HCT116 (cell line): ENCODE measurements at regions not wholly inside any gene's neighbourhood (a gene's known extent, or its start where the extent isn't known, plus 50 kb on each side); places are given as distances from the start of the nearest gene placed in this dataset.

ENCODE experiments used
- ATAC-seq: fragments of 200-7000 bp; cut with Tn5 transposase; 2 replicates; pipeline ENCODE4 v1.9.1; 2020; ENCODE audit warnings: mild to moderate bottlenecking, moderate library complexity
- BruUV-seq: library from RNA; stranded (reverse); fragments of 400-500 nt; replicated peaks from 2 replicates; lab custom pipeline; 2021; lab: Mats Ljungman, UMichigan
- CTCF ChIA-PET: fragments of 300-600 bp; sonication (Branson Sonifier 250); formaldehyde crosslinking; loops from one replicate; lab custom pipeline; 2021; ENCODE audit warnings: antibody characterized with exemption; lab: Charles Lee
- POLR2A ChIA-PET: fragments of 300-600, 350-600 bp; sonication (Branson Sonifier 250); formaldehyde crosslinking; loops from one replicate; lab custom pipeline; 2021; ENCODE audit warnings: antibody characterized with exemption; lab: Charles Lee
- RAD21 ChIA-PET, 2 experiments: fragments of 300-600 bp; sonication (Branson Sonifier 250); formaldehyde crosslinking; loops; one replicate each; lab custom pipeline; 2023; ENCODE audit warnings: low total read pairs in 2 of 2; ENCODE audit not compliant: uncharacterized antibody in 2 of 2, unreplicated experiment in 2 of 2, low non-redundant PET in 1 of 2; lab: Charles Lee
- DNase-seq: peaks from one replicate; pipeline ENCODE4 v3.0.0-alpha.2; 2010; ENCODE audit warnings: low read depth, low spot score
- H2AFZ ChIP-seq: fragments of 200-600 bp; shearing (Covaris generic), sonication (generic); 2 replicates; pipeline ENCODE4 v1.6.1; 2017; ENCODE audit warnings: low read depth, mixed run types, mixed read lengths, antibody characterized with exemption, low read length; ENCODE audit not compliant: poor library complexity, severe bottlenecking
- H3K27ac ChIP-seq: 2 replicates; pipeline ENCODE4 v1.5.1; 2012; ENCODE audit warnings: low read depth, low read length
- H3K27me3 ChIP-seq: fragments of 200-600 bp; sonication (generic); 2 replicates; pipeline ENCODE4 v1.6.1; 2016; ENCODE audit warnings: mixed run types, low read length, mixed read lengths; ENCODE audit not compliant: insufficient read depth
- H3K36me3 ChIP-seq, 2 experiments: fragments of 200-500 bp in 1 of 2; fragments of 200-600 bp in 1 of 2; sonication (Bioruptor generic) in 1 of 2; sonication (generic) in 1 of 2; 2 replicates each; pipeline versions ENCODE4 v1.5.1 to v1.6.1; 2014 to 2016; ENCODE audit warnings: low read length in 2 of 2, inconsistent platforms in 1 of 2, mixed read lengths in 1 of 2, mixed run types in 1 of 2; ENCODE audit not compliant: insufficient read depth in 2 of 2, control insufficient read depth in 1 of 2
- H3K4me1 ChIP-seq, 2 experiments: fragments of 200-600 bp in 1 of 2; sonication (generic) in 1 of 2; 2 replicates each; pipeline versions ENCODE4 v1.5.1 to v1.6.1; 2012 to 2017; ENCODE audit warnings: low read length in 2 of 2, inconsistent platforms in 1 of 2, mild to moderate bottlenecking in 1 of 2, mixed read lengths in 1 of 2, mixed run types in 1 of 2, moderate library complexity in 1 of 2; ENCODE audit not compliant: insufficient read depth in 2 of 2, control insufficient read depth in 1 of 2
- H3K4me2 ChIP-seq: fragments of 200-600 bp; sonication (generic); 2 replicates; pipeline ENCODE4 v1.6.1; 2017; ENCODE audit warnings: mixed run types, low read length, mixed read lengths
- H3K4me3 ChIP-seq, 2 experiments: fragments of 200-600 bp in 1 of 2; sonication (generic) in 1 of 2; replicated peaks in 1 of 2; 2 replicates each; pipeline ENCODE4 v1.5.1; 2011 to 2016; ENCODE audit warnings: low read length in 2 of 2, control low read depth in 1 of 2, low read depth in 1 of 2, mild to moderate bottlenecking in 1 of 2, mixed read lengths in 1 of 2, mixed run types in 1 of 2
- H3K79me2 ChIP-seq: fragments of 200-600 bp; sonication (generic); 2 replicates; pipeline ENCODE4 v1.6.1; 2017; ENCODE audit warnings: mild to moderate bottlenecking, mixed run types, low read length, moderate library complexity, mixed read lengths; ENCODE audit not compliant: insufficient read depth
- H3K9ac ChIP-seq: fragments of 200-600 bp; sonication (generic); 2 replicates; pipeline ENCODE4 v1.6.1; 2016; ENCODE audit warnings: low read length, mixed read lengths
- H3K9me2 ChIP-seq: fragments of 200-600 bp; sonication (generic), shearing (Covaris generic); 2 replicates; pipeline ENCODE4 v1.6.1; 2017; ENCODE audit warnings: mixed run types, mild to moderate bottlenecking, moderate library complexity; ENCODE audit not compliant: insufficient read depth
- H3K9me3 ChIP-seq, 2 experiments: fragments of 200-500 bp in 1 of 2; fragments of 200-600 bp in 1 of 2; sonication (Bioruptor generic) in 1 of 2; sonication (generic) in 1 of 2; 2 replicates each; pipeline ENCODE4 v1.6.1; 2014 to 2017; ENCODE audit warnings: low read length in 2 of 2, mixed read lengths in 2 of 2, inconsistent platforms in 1 of 2, low read depth in 1 of 2, mild to moderate bottlenecking in 1 of 2, mixed run types in 1 of 2, moderate library complexity in 1 of 2; ENCODE audit not compliant: control insufficient read depth in 1 of 2, insufficient read depth in 1 of 2
- H4K20me1 ChIP-seq: fragments of 200-600 bp; sonication (generic), shearing (Covaris generic); 2 replicates; pipeline ENCODE4 v1.6.1; 2017; ENCODE audit warnings: mixed run types, mild to moderate bottlenecking, moderate library complexity; ENCODE audit not compliant: insufficient read depth
- ATF3 ChIP-seq: IDR thresholded peaks from 2 replicates; pipeline ENCODE4 v1.6.1; 2012
- CBX3 ChIP-seq: IDR thresholded peaks from 2 replicates; pipeline ENCODE4 v1.6.1; 2012; ENCODE audit warnings: low read depth
- CTCF ChIP-seq, 3 experiments: fragments of 200-600 bp in 1 of 3; sonication (generic) in 1 of 3; IDR thresholded peaks in 2 of 3; conservative IDR thresholded peaks in 1 of 3; 2 replicates each; pipeline ENCODE4 v1.5.1; 2012 to 2017; ENCODE audit warnings: low read depth in 2 of 3, low read length in 2 of 3, antibody characterized with exemption in 1 of 3, borderline replicate concordance in 1 of 3, control low read depth in 1 of 3, mild to moderate bottlenecking in 1 of 3, mixed read lengths in 1 of 3, mixed run types in 1 of 3, moderate library complexity in 1 of 3; ENCODE audit not compliant: insufficient read depth in 1 of 3
- ELF1 ChIP-seq: IDR thresholded peaks from 2 replicates; pipeline ENCODE4 v1.6.1; 2012; ENCODE audit warnings: low read depth, borderline replicate concordance
- EZH2phosphoT487 ChIP-seq: fragments of 200-600 bp; IDR thresholded peaks from 2 replicates; pipeline ENCODE4 v1.6.1; 2018; ENCODE audit warnings: antibody characterized with exemption, borderline replicate concordance
- JUND ChIP-seq: IDR thresholded peaks from 2 replicates; pipeline ENCODE4 v1.6.1; 2012
- MAX ChIP-seq: IDR thresholded peaks from 2 replicates; pipeline ENCODE4 v1.6.1; 2012
- POLR2A ChIP-seq: IDR thresholded peaks from 2 replicates; pipeline ENCODE4 v1.7.0; 2011; ENCODE audit warnings: borderline replicate concordance; ENCODE audit not compliant: insufficient read depth, insufficient read length; ENCODE audit errors: extremely low read depth
- RAD21 ChIP-seq: IDR thresholded peaks from 2 replicates; pipeline ENCODE4 v1.6.1; 2012; ENCODE audit warnings: low read depth, mild to moderate bottlenecking
- SP1 ChIP-seq: IDR thresholded peaks from 2 replicates; pipeline ENCODE4 v1.6.1; 2012; ENCODE audit warnings: low read depth
- ZFX ChIP-seq: fragments of 450-650 bp; IDR thresholded peaks from 2 replicates; pipeline ENCODE4 v1.6.1; 2017
- ZNF274 ChIP-seq: fragments of 200-500 bp; sonication (Bioruptor generic); IDR thresholded peaks from 2 replicates; pipeline ENCODE4 v1.6.1; 2014; ENCODE audit warnings: mild to moderate bottlenecking, low read depth, low read length, inconsistent platforms
- intact Hi-C: fragments of 100-400 bp; cut with micrococcal nuclease; formaldehyde crosslinking; loops from 2 replicates; pipeline ENCODE4 v1.10.0; 2022

- TF ChIP-seq MAX (no peak), CBX3 (no peak), RAD21 (no peak)
Observed at GRCh38 chr7:41197769-41198168, 505.1 kb downstream of the INHBA start (continued).

- H3K79me2 ChIP-seq = no peaks in the 10 kb centered on the region
- no peak overlapping the region for H3K4me3 ChIP-seq
- H3K27me3 ChIP-seq = no peaks in the 10 kb centered on the region
- POLR2A ChIA-PET = no interaction called here
- TF ChIP-seq SP1 (no peak), RAD21 (no peak), JUND (no peak), ELF1 (no peak), CBX3 (no peak), CTCF (IDR thresholded peaks at IDR 0.05 in 2 of 3, conservative IDR thresholded peaks at IDR 0.05 in 1 of 3; ENCODE audit: borderline replicate concordance in 1 of 3, insufficient read depth in 1 of 3, low read depth in 2 of 3, low read length in 2 of 3) (no peak), ZNF274 (no peak), POLR2A (no peak), ZFX (no peak), EZH2phosphoT487 (no peak), ATF3 (no peak)
- no peak overlapping the region for H2AFZ ChIP-seq
- RAD21 ChIA-PET = no interaction called here
- DNase-seq = no peak
- H3K4me1 ChIP-seq = peaks cover 3 to 12% of the 10 kb centered on the region in 2 experiments; a peak in 3 of 4 replicates
- BruUV-seq = no TSS peak
- no peaks in the 10 kb centered on the region for H3K9me2 ChIP-seq
- intact Hi-C loops = no loop called here
- H3K4me2 ChIP-seq = no peak overlapping the region
- no peaks in the 10 kb centered on the region for H3K36me3 ChIP-seq
- CTCF ChIA-PET = interaction anchor here (0.6 kb wide), 1 partner anchor 86 kb away, joined by 3 read pairs; no protein-coding TSS in a partner anchor
- H3K9ac ChIP-seq = no peak overlapping the region
- ATAC-seq = no peak
- no peak overlapping the region for H3K27ac ChIP-seq
- no peaks in the 10 kb centered on the region for H3K9me3 ChIP-seq
- H4K20me1 ChIP-seq = no peaks in the 10 kb centered on the region
Observed at GRCh38 chr7:41193738-41194282, 509.1 kb downstream of the INHBA start.
